OCI-LY7 (cell line): ENCODE measurements at regions not wholly inside any gene's neighbourhood (a gene's known extent, or its start where the extent isn't known, plus 50 kb on each side); places are given as distances from the start of the nearest gene placed in this dataset.

Experiments used
- BruUV-seq: library from RNA; stranded (reverse); fragments of 400-500 nt; replicated peaks from 2 replicates; lab custom pipeline; 2021; lab: Mats Ljungman, UMichigan
- CTCF ChIA-PET: fragments of 300-600 bp; sonication (Branson Sonifier 250); formaldehyde crosslinking; loops from one replicate; lab custom pipeline; 2022; ENCODE audit warnings: antibody characterized with exemption; ENCODE audit not compliant: unreplicated experiment; lab: Charles Lee
- POLR2A ChIA-PET: fragments of 300-600 bp; sonication (Branson Sonifier 250); formaldehyde crosslinking; loops from one replicate; lab custom pipeline; 2022; ENCODE audit warnings: antibody characterized with exemption; lab: Charles Lee
- DNase-seq: peaks from one replicate; pipeline ENCODE4 v3.0.0-alpha.2; 2015; ENCODE audit warnings: low spot score
- H2AFZ ChIP-seq: fragments of 200-600 bp; sonication (generic), shearing (Covaris generic); 2 replicates; pipeline ENCODE4 v1.6.1; 2014; ENCODE audit warnings: mild to moderate bottlenecking, antibody characterized with exemption, low read length, moderate library complexity
- H3K27ac ChIP-seq: fragments of 200-600 bp; sonication (generic); 2 replicates; pipeline ENCODE4 v1.5.1; 2014; ENCODE audit warnings: mixed run types, low read depth, mild to moderate bottlenecking, moderate library complexity, low read length, inconsistent platforms; ENCODE audit not compliant: poor library complexity, severe bottlenecking
- H3K36me3 ChIP-seq: fragments of 200-600 bp; sonication (generic); 2 replicates; pipeline ENCODE4 v1.6.1; 2014; ENCODE audit warnings: mild to moderate bottlenecking, antibody characterized with exemption, low read length, moderate library complexity, mixed read lengths; ENCODE audit not compliant: insufficient read depth
- H3K4me1 ChIP-seq: fragments of 200-600 bp; sonication (generic); 2 replicates; pipeline ENCODE4 v1.5.1; 2014; ENCODE audit warnings: mild to moderate bottlenecking, low read length; ENCODE audit not compliant: insufficient read depth, poor library complexity, severe bottlenecking
- H3K4me2 ChIP-seq: fragments of 200-600 bp; sonication (generic); 2 replicates; pipeline ENCODE4 v1.6.1; 2014; ENCODE audit warnings: mild to moderate bottlenecking, low read length
- H3K4me3 ChIP-seq: fragments of 200-600 bp; sonication (generic); 2 replicates; pipeline ENCODE4 v1.5.1; 2014; ENCODE audit warnings: mild to moderate bottlenecking, low read depth, low read length; ENCODE audit not compliant: poor library complexity, severe bottlenecking
- H3K79me2 ChIP-seq: fragments of 200-600 bp; sonication (generic); 2 replicates; pipeline ENCODE4 v1.6.1; 2016; ENCODE audit warnings: low read depth, mild to moderate bottlenecking, low read length, moderate library complexity, mixed read lengths; ENCODE audit not compliant: insufficient read depth
- H3K9me2 ChIP-seq: fragments of 200-600 bp; sonication (generic); 2 replicates; pipeline ENCODE4 v1.6.1; 2016; ENCODE audit warnings: mild to moderate bottlenecking, low read length, mixed read lengths; ENCODE audit not compliant: insufficient read depth
- H3K9me3 ChIP-seq: fragments of 200-600 bp; sonication (generic); 2 replicates; pipeline ENCODE4 v1.6.1; 2014; ENCODE audit warnings: mild to moderate bottlenecking, mixed run types, low read length, mixed read lengths
- H4K20me1 ChIP-seq: fragments of 200-600 bp; sonication (generic); 2 replicates; pipeline ENCODE4 v1.6.1; 2014; ENCODE audit warnings: mild to moderate bottlenecking, antibody characterized with exemption, low read length, moderate library complexity, mixed read lengths; ENCODE audit not compliant: insufficient read depth
- CTCF ChIP-seq: fragments of 200-600 bp; sonication (generic); conservative IDR thresholded peaks from 2 replicates; pipeline ENCODE4 v1.5.1; 2014; ENCODE audit warnings: mild to moderate bottlenecking, antibody characterized with exemption, low read length, moderate library complexity, mixed read lengths
- EZH2phosphoT487 ChIP-seq: fragments of 200-600 bp; sonication (generic); IDR thresholded peaks from 2 replicates; pipeline ENCODE4 v1.6.1; 2018; ENCODE audit warnings: low read depth, borderline replicate concordance, mild to moderate bottlenecking, mixed run types, antibody characterized with exemption, low read length, moderate library complexity, mixed read lengths
- intact Hi-C: fragments of 100-400 bp; cut with micrococcal nuclease; formaldehyde crosslinking; loops from one replicate; pipeline ENCODE4 v1.10.0; 2022; ENCODE audit not compliant: unreplicated experiment

- H3K36me3 ChIP-seq = no peaks in the 10 kb centered on the region
- no peaks in the 10 kb centered on the region for H3K79me2 ChIP-seq
- no peak overlapping the region for H2AFZ ChIP-seq
- no peaks in the 10 kb centered on the region for H3K4me1 ChIP-seq
- ChIA-PET POLR2A (interaction anchor here (0.6 kb wide), 1 partner anchor 326 kb away, joined by 3 read pairs; no protein-coding TSS in a partner anchor), CTCF (no interaction called here)
- H4K20me1 ChIP-seq = no peaks in the 10 kb centered on the region
- no peak overlapping the region for H3K4me2 ChIP-seq
- no peak for DNase-seq
- no peaks in the 10 kb centered on the region; the same call in 1 of the 2 replicates for H3K9me3 ChIP-seq
- H3K4me3 ChIP-seq = no peak overlapping the region
- no peaks in the 10 kb centered on the region for H3K9me2 ChIP-seq
- H3K27ac ChIP-seq = no peak overlapping the region
- intact Hi-C loops = no loop called here
- no peak for TF ChIP-seq EZH2phosphoT487
- no peak for TF ChIP-seq CTCF
- BruUV-seq = no TSS peak
Measured at GRCh38 chr7:136617176-136617575, 251.3 kb upstream of the CHRM2 start.

- no peaks in the 10 kb centered on the region for H3K9me2 ChIP-seq
- H3K9me3 ChIP-seq = no peaks in the 10 kb centered on the region
- no peaks in the 10 kb centered on the region for H4K20me1 ChIP-seq
- no peak overlapping the region for H3K4me3 ChIP-seq
- BruUV-seq = no TSS peak
- no peak for DNase-seq
- ChIA-PET CTCF (no interaction called here), POLR2A (interaction anchor here (0.7 to 1.3 kb wide), 2 partner anchors 82 to 973 kb away, joined by 3 to 4 read pairs; no protein-coding TSS in a partner anchor)
- TF ChIP-seq EZH2phosphoT487 (no peak), CTCF (no peak)
- no peaks in the 10 kb centered on the region for H3K79me2 ChIP-seq
- H3K4me2 ChIP-seq = no peak overlapping the region
- H3K36me3 ChIP-seq = no peaks in the 10 kb centered on the region
- no peaks in the 10 kb centered on the region for H3K4me1 ChIP-seq
- intact Hi-C loops = no loop called here
- 0 out of 2 replicates have a peak overlapping the region, but pooled peaks have one; percentile 2 for H2AFZ ChIP-seq
- H3K27ac ChIP-seq = no peak overlapping the region
Measured at GRCh38 chr7:136605532-136606329, 262.7 kb upstream of the CHRM2 start.

- Histone ChIP-seq H3K4me3 (no peak overlapping the region), H3K36me3 (no peaks in the 10 kb centered on the region), H2AFZ (no peak overlapping the region), H3K27ac (no peak overlapping the region), H3K9me3 (no peaks in the 10 kb centered on the region), H3K4me1 (no peaks in the 10 kb centered on the region), H3K4me2 (no peak overlapping the region), H4K20me1 (no peaks in the 10 kb centered on the region), H3K9me2 (no peaks in the 10 kb centered on the region), H3K79me2 (no peaks in the 10 kb centered on the region)
- ChIA-PET CTCF (no interaction called here), POLR2A (interaction anchor here (0.7 kb wide), 1 partner anchor 483 kb away, joined by 3 read pairs; no protein-coding TSS in a partner anchor)
- intact Hi-C loops = no loop called here
- TF ChIP-seq EZH2phosphoT487 (no peak), CTCF (no peak)
- BruUV-seq = no TSS peak
- no peak for DNase-seq
Measured at GRCh38 chr7:136601772-136602171, 266.7 kb upstream of the CHRM2 start.
